NCI-H69 (cell line): ENCODE measurements at regions not wholly inside any gene's neighbourhood (a gene's known extent, or its start where the extent isn't known, plus 50 kb on each side); places are given as distances from the start of the nearest gene placed in this dataset.

Source experiments
- DNase-seq: peaks from one replicate; lab custom pipeline; 2025; lab: John Stamatoyannopoulos, UW

- DNase-seq: no peak
Observed at GRCh38 chr4:12873351-12873750, 610.8 kb downstream of the RAB28 start.

GRCh38 chr4:12861422-12861821 lies 622.7 kb downstream of the RAB28 start:
- peak; percentile 61 for DNase-seq

- DNase-seq: peak; percentile 89
Observed at GRCh38 chr4:12852338-12853307, 631.5 kb downstream of the RAB28 start.

- peak; percentile 75 for DNase-seq
Observed at GRCh38 chr4:12846368-12846767, 637.8 kb downstream of the RAB28 start.

- no peak for DNase-seq
Observed at GRCh38 chr4:12844141-12844540, 640.0 kb downstream of the RAB28 start.

GRCh38 chr4:12827966-12828365 lies 656.2 kb downstream of the RAB28 start:
- DNase-seq: no peak

GRCh38 chr4:12791536-12791935 lies 692.6 kb downstream of the RAB28 start:
- DNase-seq: peak; percentile 8

GRCh38 chr4:12787261-12787660 lies 696.9 kb downstream of the RAB28 start:
- DNase-seq: no peak

GRCh38 chr4:12778706-12779105 lies 705.4 kb downstream of the RAB28 start:
- DNase-seq: no peak

GRCh38 chr4:12778191-12778590 lies 705.9 kb downstream of the RAB28 start:
- DNase-seq: no peak

GRCh38 chr4:12770351-12770750 lies 713.8 kb downstream of the RAB28 start:
- DNase-seq: peak; percentile 89

GRCh38 chr4:12761694-12762093 lies 722.4 kb downstream of the RAB28 start:
- no peak for DNase-seq

GRCh38 chr4:12747154-12747553 lies 737.0 kb downstream of the RAB28 start:
- DNase-seq: no peak

GRCh38 chr4:12746221-12746620 lies 737.9 kb downstream of the RAB28 start:
- no peak for DNase-seq

GRCh38 chr4:12734586-12734985 lies 749.6 kb downstream of the RAB28 start:
- no peak for DNase-seq

- peak; percentile 32 for DNase-seq
Observed at GRCh38 chr4:12729384-12729783, 754.8 kb downstream of the RAB28 start.

GRCh38 chr4:12724510-12724909 lies 759.6 kb downstream of the RAB28 start:
- peak; percentile 14 for DNase-seq

GRCh38 chr4:12723849-12724447 lies 760.2 kb downstream of the RAB28 start:
- peak; percentile 41 for DNase-seq

GRCh38 chr4:12716896-12717295 lies 767.2 kb downstream of the RAB28 start:
- DNase-seq: no peak

- DNase-seq: no peak
Observed at GRCh38 chr4:12712648-12713339, 771.3 kb downstream of the RAB28 start.

GRCh38 chr4:12707381-12708175 lies 776.6 kb downstream of the RAB28 start:
- no peak for DNase-seq

GRCh38 chr4:12703036-12703435 lies 781.1 kb downstream of the RAB28 start:
- peak; percentile 9 for DNase-seq
